ENCODE measurements at regions not wholly inside any gene's neighbourhood (a gene's known extent, or its start where the extent isn't known, plus 50 kb on each side); places are given as distances from the start of the nearest gene placed in this dataset.
"Not testable (repeated sequence)": the region's sequence is repeated elsewhere in the genome, so short reads cannot be mapped to it uniquely, and the experiment has no call there.

DNA sequence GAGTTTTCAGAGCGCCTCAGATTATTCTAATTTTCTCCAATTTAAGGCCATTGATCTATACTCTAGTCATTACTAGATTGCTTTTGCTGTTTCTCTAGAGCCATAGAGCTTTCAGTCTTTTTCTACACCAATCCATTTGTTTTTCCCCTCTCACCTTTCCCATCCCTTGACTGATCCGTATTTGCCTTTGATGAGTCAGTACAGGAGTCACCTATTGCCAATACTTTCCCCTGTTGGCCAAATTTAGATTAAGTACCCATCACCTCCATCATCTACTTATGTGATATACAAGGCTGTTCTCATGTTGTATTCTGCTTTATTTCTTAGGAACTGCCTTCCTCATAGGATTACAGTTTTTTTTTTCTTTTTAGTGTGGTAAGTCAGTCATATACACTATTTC is 463.2 kb downstream of the KLF12 start:
- DNase-seq (ENCODE audit: low spot score): no peak

DNA sequence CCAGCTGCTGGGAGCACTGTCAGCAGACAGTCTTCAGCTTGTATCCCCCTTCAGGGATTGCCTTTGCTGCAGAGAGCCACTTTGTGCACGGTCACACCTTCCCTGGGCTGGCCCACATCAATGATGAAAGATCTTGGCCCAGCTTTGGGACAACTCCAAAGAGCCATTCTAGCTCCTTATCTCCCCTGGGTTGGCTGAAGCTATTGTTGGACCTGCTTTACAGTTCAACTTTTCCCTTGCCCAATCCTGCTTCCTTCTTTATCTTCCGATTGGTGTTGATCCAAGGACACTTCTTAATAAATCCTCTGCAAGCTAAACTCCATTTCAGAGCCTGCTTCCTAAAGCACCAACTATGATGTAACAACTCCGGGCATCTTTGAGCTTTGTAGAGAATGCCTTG is 466.4 kb downstream of the KLF12 start:
- no peak for DNase-seq (ENCODE audit: low spot score)

DNA sequence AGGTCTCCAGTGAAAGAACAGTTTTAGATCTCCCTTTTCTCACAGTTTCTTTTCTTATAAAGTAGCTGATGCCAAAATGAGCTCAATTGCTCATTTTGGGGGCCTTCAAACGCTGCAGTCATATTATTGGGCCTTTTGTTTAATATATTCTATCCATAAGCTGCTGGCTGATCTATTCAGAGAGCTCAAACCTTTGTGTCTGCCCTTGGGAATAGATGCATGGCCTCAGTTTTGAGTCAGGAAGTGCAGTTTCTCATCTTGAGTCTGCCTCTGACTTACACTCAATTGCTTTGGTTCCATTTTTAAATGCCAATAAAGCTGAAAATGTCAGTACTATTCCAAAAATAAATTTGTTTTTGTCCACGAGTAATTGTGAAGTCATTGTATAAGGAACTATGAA is 468.9 kb downstream of the KLF12 start:
- DNase-seq (ENCODE audit: low spot score): no peak

- DNase-seq (ENCODE audit: low spot score): no peak
These were observed 469.4 kb downstream of the KLF12 start for GRCh38 chr13:73664851-73665250.

DNA sequence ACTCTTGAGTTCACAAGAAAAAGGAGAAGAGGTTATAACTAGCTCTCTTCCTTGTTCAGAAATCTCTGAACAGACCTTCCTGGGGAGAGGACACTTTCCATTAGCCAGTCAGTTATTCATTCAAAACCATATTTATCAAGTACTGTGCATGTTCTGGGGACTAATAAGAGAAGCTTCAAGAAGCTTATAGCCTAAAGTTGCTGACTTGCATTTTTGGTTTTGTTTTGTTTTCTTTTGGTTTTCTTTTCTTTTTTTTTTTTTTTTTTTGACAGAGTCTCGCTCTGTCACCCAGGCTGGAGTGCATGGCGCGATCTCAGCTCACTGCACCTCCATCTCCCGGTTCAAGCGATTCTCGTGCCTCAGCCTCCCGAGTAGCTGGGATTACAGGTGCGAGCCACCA is 471.4 kb downstream of the KLF12 start:
- DNase-seq (ENCODE audit: low spot score): no peak

DNA sequence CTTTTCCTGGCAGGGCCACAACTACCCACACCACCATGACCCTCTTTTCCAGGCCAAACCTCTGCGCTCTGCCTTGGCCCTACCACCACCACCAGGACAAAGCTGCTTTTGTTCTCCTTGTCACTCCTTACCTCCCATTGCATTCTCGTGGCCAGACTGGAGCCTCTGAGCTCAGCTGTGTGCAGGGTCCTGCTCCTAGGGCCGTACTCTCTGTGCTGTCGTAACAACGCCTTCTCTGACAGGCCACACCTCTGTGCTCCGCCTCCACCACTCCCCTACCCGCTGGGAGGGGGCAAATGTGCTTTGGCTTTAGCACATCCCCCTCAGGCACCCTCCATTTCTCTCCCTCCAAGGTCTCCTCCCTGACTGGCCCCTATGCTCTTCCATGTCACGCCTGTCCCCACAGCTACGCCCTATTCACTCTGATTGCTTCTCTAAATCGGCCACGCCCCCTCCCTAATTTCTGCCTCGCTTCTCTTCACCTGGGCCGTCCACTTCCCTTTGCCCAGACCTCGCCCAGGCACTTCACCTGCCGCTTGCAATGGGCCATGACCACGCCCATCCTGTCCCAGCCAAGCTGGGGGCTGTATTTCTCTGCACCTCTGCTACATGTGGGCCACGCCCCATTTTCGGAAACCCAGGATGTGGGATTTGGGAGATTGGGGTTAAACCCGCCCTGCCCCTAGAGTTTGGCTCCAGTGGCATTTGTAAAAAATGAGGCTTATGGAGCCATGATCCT is 472.3 kb downstream of the KLF12 start:
- no peak for DNase-seq (ENCODE audit: low spot score)

DNA sequence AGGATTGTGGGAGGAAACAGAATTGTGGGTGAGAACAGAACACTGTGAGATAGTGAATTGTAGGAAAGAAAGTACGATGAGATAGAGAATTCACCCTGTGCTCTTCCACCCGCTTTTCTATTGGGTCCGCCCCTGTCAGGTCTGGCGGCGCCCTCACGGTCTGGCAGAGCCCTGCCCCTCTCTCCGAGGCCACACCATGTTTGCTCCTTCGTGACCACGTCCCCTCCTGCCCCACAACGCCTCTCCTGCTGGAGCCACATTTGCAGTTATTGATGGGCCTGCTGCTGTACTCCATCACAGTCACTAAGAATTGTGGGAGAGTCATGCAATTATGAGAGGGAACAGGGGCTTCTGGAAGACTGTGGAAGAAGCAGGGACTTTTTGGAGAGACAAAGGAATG is 473.1 kb downstream of the KLF12 start:
- no peak for DNase-seq (ENCODE audit: low spot score)

- DNase-seq (ENCODE audit: low spot score): no peak
These were observed 475.6 kb downstream of the KLF12 start for GRCh38 chr13:73658639-73659038.

GRCh38 chr13:73657821-73658540 is 476.2 kb downstream of the KLF12 start:
- no peak for DNase-seq (ENCODE audit: low spot score)

DNA sequence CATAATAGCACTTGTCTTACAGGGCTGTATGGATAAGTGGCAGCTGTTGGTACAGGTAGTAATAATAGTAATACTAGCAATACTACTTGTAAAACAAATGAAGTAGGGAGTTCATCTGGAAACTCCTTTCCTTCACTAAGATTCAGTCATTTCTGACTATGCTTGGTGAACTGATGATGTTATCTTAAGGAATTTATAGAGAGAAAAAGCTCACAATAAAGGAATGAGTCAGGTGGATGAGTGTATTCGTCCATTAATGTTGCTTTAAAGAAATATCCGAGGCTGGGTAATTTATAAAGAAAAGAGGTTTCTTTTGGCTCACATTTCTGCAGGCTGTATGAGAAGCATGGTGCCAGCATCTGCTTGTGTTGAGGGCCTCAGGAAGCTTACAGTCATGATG is 477.3 kb downstream of the KLF12 start:
- no peak for DNase-seq (ENCODE audit: low spot score)

DNA sequence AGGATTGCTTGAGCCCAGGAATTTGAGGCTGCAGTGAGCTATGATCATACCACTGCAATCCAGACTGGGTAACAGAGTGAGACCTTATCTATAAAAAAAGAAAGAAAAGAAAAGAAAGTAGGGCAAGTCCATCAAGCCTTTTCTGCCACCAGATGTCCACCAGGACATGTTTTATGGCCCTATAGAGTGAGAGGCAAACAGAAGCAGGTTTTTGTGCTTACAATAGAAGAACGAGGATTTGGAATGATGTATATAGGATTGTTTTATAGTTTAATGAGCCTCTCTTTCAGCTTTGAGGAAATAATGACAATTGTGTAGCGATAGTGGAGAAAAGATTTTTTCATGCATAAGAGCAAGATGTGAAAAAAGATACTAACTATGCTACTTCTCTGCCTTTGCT is 480.5 kb downstream of the KLF12 start:
- DNase-seq (ENCODE audit: low spot score): no peak

DNA sequence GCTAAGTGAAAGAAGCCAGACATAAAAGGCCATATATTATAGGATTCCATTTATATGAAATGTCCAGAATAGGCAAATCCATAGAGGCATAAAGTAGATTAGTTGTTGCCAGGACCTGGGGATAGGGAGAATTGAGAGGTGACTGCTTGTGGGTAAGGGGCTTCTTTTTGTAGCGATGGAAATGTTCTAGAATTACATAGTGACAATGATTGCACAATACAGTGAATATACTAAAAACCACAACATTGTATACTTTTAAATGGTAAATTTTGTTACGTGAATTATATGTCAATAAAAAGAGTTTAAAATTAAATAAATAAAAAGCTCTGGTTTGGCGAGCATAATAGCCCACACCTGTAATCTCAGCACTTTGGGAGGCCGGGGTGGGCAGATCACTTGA is 486.8 kb downstream of the KLF12 start:
- DNase-seq (ENCODE audit: low spot score): no peak

DNA sequence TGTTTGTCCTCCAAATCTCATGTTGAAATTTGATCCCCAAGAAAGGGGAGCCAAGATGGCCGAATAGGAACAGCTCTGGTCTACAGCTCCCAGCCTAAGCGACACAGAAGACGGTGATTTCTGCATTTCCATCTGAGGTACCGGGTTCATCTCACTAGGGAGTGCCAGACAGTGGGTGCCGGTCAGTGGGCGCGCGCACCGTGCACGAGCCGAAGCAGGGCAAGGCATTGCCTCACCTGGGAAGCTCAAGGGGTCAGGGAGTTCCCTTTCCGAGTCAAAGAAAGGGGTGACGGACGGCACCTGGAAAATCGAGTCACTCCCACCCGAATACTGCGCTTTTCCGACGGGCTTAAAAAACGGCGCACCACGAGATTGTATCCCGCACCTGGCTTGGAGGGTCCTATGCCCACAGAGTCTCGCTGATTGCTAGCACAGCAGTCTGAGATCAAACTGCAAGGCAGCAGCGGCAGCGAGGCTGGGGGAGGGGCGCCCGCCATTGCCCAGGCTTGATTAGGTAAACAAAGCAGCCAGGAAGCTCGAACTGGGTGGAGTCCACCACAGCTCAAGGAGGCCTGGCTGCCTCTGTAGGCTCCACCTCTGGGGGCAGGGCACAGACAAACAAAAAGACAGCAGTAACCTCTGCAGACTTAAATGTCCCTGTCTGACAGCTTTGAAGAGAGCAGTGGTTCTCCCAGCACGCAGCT is 493.6 kb downstream of the KLF12 start:
- not testable (repeated sequence) for DNase-seq (ENCODE audit: low spot score)

DNA sequence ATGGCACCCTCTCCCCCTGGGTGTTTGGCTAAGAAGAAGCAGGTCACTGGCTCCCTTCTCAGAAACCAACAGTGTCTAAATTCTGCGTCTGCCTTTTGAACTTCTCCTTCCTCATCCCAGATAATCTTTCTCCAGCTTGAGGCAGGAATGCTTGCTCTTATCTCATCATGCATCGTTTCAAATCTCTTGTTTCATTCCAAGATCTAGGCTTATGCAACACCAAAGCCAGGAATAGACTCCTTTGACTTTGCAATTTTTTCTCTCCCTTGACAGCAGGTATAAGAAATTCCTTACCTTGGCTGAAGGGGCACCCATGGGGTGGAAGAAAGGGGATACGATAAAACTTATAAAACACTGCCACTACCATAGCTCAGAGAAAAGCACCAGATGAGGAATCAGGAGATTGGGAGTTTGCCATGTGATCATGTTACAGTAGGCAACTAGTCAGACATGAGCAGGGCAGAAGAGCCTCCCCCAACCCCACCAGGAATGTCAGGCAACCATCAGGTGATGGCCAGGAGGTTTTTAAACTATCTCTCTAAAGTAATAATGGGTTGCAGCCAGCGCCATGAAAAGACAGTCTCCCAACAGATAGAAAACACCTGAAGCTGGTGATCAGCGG is 498.9 kb downstream of the KLF12 start:
- no peak for DNase-seq (ENCODE audit: low spot score)

GRCh38 chr13:73633817-73634460 is 500.3 kb downstream of the KLF12 start:
- no peak for DNase-seq (ENCODE audit: low spot score)

DNA sequence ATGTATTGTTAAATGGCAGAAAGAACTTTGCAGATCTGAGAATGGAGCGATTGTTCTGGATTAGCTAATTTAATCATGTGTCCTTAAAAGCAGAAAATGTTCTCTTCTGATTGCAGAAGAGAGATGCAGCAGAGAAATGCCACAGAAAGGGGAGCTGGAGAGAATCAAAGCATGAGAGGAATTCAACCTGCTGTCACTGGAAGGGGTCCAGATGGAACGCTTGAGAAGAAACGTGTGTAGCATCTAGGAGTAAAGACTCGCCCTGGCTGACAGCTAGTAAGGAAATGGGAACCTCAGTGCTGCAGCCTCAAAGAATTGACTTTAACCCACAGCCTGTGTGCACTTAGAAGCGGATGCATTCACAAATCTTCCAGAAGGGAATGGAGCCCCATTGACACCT is 502.8 kb downstream of the KLF12 start:
- DNase-seq (ENCODE audit: low spot score): no peak

DNA sequence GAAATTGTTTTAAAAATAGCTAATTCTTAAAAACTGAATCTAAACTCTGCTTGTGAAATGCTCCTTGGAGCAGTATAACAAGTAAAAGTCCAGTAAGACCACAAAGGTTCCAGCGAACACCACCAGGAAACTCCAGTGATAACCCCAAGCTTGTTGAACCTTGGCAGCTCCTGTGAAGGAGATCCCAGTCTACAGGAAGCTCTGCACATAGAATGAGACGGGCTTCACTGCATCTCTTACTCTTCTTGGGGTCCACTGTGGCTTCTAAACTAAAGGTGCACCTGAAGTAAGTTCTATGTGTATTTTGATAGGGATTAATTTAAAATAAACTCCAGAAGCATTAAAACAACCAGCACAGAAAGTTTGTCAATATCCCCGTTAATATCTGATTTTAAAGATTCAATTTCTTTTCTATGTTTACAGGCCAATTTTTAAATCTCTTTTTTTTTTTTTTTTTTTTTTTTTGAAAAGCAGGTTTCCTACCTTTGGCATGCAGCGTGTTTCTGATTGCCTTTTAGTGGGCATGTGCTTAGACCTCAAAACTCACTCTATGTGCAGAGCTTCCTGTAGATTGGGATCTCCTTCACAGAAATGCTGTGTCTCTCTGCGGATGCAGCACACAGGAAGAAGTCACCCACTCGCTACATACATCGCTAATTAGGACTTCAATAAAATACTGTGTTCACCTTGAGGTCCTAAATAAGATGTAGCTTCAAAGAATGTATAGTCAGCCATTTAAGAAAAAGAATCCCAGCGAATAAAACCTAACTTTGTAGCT is 508.5 kb downstream of the KLF12 start:
- peak; percentile 51 for DNase-seq (ENCODE audit: low spot score)

- no peak for DNase-seq (ENCODE audit: low spot score)
These were observed 510.9 kb downstream of the KLF12 start for GRCh38 chr13:73623281-73623680.

- DNase-seq (ENCODE audit: low spot score): no peak
These were observed 511.8 kb downstream of the KLF12 start for GRCh38 chr13:73622381-73622780.

DNA sequence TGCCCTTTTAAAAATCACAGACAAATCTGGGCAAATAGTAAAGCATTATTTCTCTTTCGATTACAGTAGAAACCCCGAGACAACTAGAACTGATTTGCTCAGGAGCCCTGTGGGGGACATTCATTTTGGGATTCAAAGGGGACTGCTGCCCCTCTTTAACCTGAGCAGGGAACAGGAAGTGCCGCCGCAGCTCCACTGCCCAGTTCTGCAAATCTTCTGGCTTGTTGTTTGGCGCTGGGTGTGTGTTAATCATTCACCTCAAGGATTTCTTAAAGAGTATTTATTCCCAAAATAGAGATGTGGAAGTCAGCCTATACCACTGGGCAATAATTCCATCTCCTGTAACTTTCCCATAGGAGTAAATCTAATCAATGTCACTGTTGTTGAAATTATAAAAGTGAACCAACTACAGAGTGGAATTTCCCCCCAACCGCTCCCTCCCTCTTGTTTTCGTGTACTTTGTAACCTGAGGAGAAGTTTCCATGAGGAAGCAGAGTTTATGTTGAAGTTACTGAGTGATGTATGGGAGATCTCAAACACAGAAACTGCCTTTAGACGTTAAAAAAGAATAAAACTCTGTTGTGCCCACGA is 515.8 kb downstream of the KLF12 start:
- no peak for DNase-seq (ENCODE audit: low spot score)

- no peak for DNase-seq (ENCODE audit: low spot score)
These were observed 517.3 kb downstream of the KLF12 start for GRCh38 chr13:73616861-73617260.

Data from CD4-positive, alpha-beta T cell treated with Interleukin-15 for 4 hours (primary cell).